Natural killer cell (primary cell): ENCODE measurements at regions not wholly inside any gene's neighbourhood (a gene's known extent, or its start where the extent isn't known, plus 50 kb on each side); places are given as distances from the start of the nearest gene placed in this dataset.
"Not testable (repeated sequence)": the region's sequence is repeated elsewhere in the genome, so short reads cannot be mapped to it uniquely, and the experiment has no call there.

Experiments
- ATAC-seq, 3 donors: fragments of 150-1000 bp in 2 of 3; fragments of 200-7000 bp in 1 of 3; cut with Tn5 transposase; 1 replicate in 1 of 3; 2 replicates in 2 of 3; pipeline ENCODE4 v1.10.0; 2021; ENCODE audit warnings: mild to moderate bottlenecking in 2 of 3, moderate library complexity in 2 of 3
- DNase-seq, 2 donors: peaks; one replicate each; pipeline versions ENCODE4 v3.0.0 to v3.0.0-alpha.2; 2013 to 2021; ENCODE audit warnings: mixed read lengths in 1 of 2
- H3K27ac ChIP-seq: one replicate; pipeline ENCODE4 v1.5.1; 2013; ENCODE audit warnings: mild to moderate bottlenecking, low read length
- H3K27me3 ChIP-seq: one replicate; pipeline ENCODE4 v1.6.1; 2013; ENCODE audit warnings: low read length; ENCODE audit not compliant: control insufficient read depth, insufficient read depth
- H3K36me3 ChIP-seq: one replicate; pipeline ENCODE4 v1.6.1; 2013; ENCODE audit warnings: low read length; ENCODE audit not compliant: control insufficient read depth, insufficient read depth
- H3K4me1 ChIP-seq: one replicate; pipeline ENCODE4 v1.6.1; 2013; ENCODE audit warnings: low read length; ENCODE audit not compliant: control insufficient read depth, insufficient read depth
- H3K4me3 ChIP-seq: one replicate; pipeline ENCODE4 v1.5.1; 2013; ENCODE audit warnings: low read length
- H3K9me3 ChIP-seq: one replicate; pipeline ENCODE4 v1.6.1; 2013; ENCODE audit warnings: low read length; ENCODE audit not compliant: control insufficient read depth, insufficient read depth
- H3K27ac Mint-ChIP-seq, 2 donors: one replicate each; pipeline ENCODE4 v1.8.0; 2022; ENCODE audit warnings: mild to moderate bottlenecking in 2 of 2, mixed read lengths in 2 of 2, moderate library complexity in 1 of 2
- H3K27me3 Mint-ChIP-seq, 2 donors: one replicate each; pipeline ENCODE4 v1.8.0; 2022; ENCODE audit warnings: low read depth in 2 of 2, mixed read lengths in 2 of 2
- H3K36me3 Mint-ChIP-seq: one replicate; pipeline ENCODE4 v1.8.0; 2022; ENCODE audit warnings: mixed read lengths
- H3K4me1 Mint-ChIP-seq, 2 donors: one replicate each; pipeline ENCODE4 v1.8.0; 2022; ENCODE audit warnings: mixed read lengths in 2 of 2
- H3K4me3 Mint-ChIP-seq: one replicate; pipeline ENCODE4 v1.8.0; 2022; ENCODE audit warnings: mild to moderate bottlenecking, moderate library complexity, mixed read lengths
- H3K9me3 Mint-ChIP-seq, 2 donors: one replicate each; pipeline ENCODE4 v1.8.0; 2022; ENCODE audit warnings: mixed read lengths in 2 of 2
- WGBS: methylation state at CpG from one replicate; pipeline ENCODE4 v1.1.7; 2013; ENCODE audit warnings: missing lambda C conversion rate; ENCODE audit not compliant: insufficient coverage; 5-methylcytosine and 5-hydroxymethylcytosine counted together
- intact Hi-C: fragments of 100-400 bp; cut with micrococcal nuclease; formaldehyde crosslinking; loops from one replicate; pipeline ENCODE4 v1.14.2; 2022
- TF ChIP-seq, protein P1 (sequence below): fragments of 200-600 bp; IDR thresholded peaks from one replicate; pipeline ENCODE4 v1.8.0; 2022; ENCODE audit warnings: antibody characterized with exemption

- H3K27me3 Mint-ChIP-seq = peaks cover 5 to 46% of the 10 kb centered on the region in 2 donors
- intact Hi-C loops = loop anchor here (2.0 kb wide), 1 partner anchor 130 kb away; no protein-coding TSS in a partner anchor
- 45% methylated on average over 11 of the region's 11 CpGs for WGBS
These were observed 89.3 kb upstream of the C2CD4B start for GRCh38 chr15:62254137-62254934.

DNA sequence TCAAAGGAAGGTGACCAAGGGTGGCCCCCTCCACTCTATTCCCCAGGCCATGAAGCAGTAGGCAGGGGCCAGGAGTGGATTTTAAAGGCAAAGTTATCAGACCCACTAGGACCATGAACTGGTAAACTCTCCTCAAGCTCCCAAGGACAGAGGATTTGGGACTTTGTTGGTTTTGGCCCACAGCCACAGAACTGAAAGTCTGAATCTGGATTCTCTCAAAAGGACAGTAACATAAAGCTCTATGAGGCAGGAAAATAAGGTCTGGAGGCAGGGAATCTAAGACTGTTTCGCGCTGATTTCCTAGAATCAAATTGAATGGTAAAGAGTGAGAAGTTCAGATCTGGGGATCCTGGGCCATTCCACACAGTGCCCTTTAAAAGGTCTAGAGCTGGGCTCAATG is 91.3 kb upstream of the C2CD4B start:
- H3K4me1 ChIP-seq, DNase-seq, H3K27ac Mint-ChIP-seq, H3K27me3 ChIP-seq, H3K4me1 Mint-ChIP-seq, intact Hi-C loops, H3K9me3 Mint-ChIP-seq, H3K9me3 ChIP-seq, H3K27ac ChIP-seq, ATAC-seq, H3K4me3 ChIP-seq, H3K36me3 Mint-ChIP-seq, H3K4me3 Mint-ChIP-seq, H3K36me3 ChIP-seq: not testable (repeated sequence)
- H3K27me3 Mint-ChIP-seq = peaks cover 11 to 42% of the 10 kb centered on the region in 2 donors
- WGBS = 98% methylated on average over 2 of the region's 2 CpGs

More at GRCh38 chr15:62254137-62254934, 89.3 kb upstream of the C2CD4B start:
- H3K36me3 ChIP-seq = no peaks in the 10 kb centered on the region
- no peak overlapping the region for H3K27ac Mint-ChIP-seq
- no peaks in the 10 kb centered on the region for H3K4me1 ChIP-seq
- ATAC-seq = peak in 1 of 3 donors; percentile 67
- peaks cover 0 to 8% of the 10 kb centered on the region in 2 donors for H3K4me1 Mint-ChIP-seq
- H3K36me3 Mint-ChIP-seq = no peaks in the 10 kb centered on the region
- DNase-seq = peak; percentile 31 to 68
- TF ChIP-seq, protein P1, sequence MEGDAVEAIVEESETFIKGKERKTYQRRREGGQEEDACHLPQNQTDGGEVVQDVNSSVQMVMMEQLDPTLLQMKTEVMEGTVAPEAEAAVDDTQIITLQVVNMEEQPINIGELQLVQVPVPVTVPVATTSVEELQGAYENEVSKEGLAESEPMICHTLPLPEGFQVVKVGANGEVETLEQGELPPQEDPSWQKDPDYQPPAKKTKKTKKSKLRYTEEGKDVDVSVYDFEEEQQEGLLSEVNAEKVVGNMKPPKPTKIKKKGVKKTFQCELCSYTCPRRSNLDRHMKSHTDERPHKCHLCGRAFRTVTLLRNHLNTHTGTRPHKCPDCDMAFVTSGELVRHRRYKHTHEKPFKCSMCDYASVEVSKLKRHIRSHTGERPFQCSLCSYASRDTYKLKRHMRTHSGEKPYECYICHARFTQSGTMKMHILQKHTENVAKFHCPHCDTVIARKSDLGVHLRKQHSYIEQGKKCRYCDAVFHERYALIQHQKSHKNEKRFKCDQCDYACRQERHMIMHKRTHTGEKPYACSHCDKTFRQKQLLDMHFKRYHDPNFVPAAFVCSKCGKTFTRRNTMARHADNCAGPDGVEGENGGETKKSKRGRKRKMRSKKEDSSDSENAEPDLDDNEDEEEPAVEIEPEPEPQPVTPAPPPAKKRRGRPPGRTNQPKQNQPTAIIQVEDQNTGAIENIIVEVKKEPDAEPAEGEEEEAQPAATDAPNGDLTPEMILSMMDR = peak; percentile 36
- no peaks in the 10 kb centered on the region for H3K9me3 ChIP-seq
- H3K4me3 Mint-ChIP-seq = no peak overlapping the region
- no peaks in the 10 kb centered on the region for H3K27me3 ChIP-seq
- H3K9me3 Mint-ChIP-seq = no peaks in the 10 kb centered on the region
- H3K4me3 ChIP-seq = no peak overlapping the region
- no peak overlapping the region for H3K27ac ChIP-seq

DNA sequence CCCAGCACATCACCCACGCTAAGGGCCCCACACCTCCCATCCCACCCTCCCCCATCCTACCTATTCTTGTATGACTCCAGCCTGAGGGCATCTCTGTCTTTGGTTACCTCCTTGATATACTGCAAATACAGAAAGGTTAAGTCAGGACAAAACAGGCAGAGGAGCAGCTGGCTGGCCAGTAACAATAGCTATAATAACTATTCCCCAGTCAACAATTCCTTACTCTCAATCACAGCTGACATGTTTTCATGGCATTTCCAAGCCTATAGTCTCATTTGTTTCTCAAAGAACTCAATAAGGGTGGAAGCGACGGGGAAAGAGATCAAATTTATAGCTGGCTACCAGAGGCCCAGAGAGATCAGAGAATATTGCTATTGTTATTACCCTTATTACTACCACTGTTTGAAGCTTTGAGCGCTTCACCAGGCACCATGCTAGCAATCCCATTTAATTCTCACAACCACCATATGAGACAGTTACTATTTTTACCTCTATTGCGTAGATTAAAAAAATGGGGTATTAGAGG is 93.0 kb upstream of the C2CD4B start:
- no peaks in the 10 kb centered on the region for H3K4me1 ChIP-seq
- H3K27me3 Mint-ChIP-seq = peaks cover 14 to 29% of the 10 kb centered on the region in 2 donors
- no peaks in the 10 kb centered on the region for H3K27me3 ChIP-seq
- no peak overlapping the region for H3K4me3 ChIP-seq
- H3K4me3 Mint-ChIP-seq = no peak overlapping the region
- H3K4me1 Mint-ChIP-seq = peaks cover 0 to 8% of the 10 kb centered on the region in 2 donors
- no peak overlapping the region for H3K27ac ChIP-seq
- intact Hi-C loops = no loop called here
- DNase-seq = no peak
- H3K9me3 ChIP-seq = peaks cover 13% of the 10 kb centered on the region
- H3K36me3 Mint-ChIP-seq = no peaks in the 10 kb centered on the region
- TF ChIP-seq, protein P1 = no peak
- H3K27ac Mint-ChIP-seq = no peak overlapping the region
- ATAC-seq = no peak
- H3K36me3 ChIP-seq = no peaks in the 10 kb centered on the region
- peaks cover 4 to 11% of the 10 kb centered on the region in 2 donors for H3K9me3 Mint-ChIP-seq
- 90% methylated on average over 4 of the region's 5 CpGs for WGBS

DNA sequence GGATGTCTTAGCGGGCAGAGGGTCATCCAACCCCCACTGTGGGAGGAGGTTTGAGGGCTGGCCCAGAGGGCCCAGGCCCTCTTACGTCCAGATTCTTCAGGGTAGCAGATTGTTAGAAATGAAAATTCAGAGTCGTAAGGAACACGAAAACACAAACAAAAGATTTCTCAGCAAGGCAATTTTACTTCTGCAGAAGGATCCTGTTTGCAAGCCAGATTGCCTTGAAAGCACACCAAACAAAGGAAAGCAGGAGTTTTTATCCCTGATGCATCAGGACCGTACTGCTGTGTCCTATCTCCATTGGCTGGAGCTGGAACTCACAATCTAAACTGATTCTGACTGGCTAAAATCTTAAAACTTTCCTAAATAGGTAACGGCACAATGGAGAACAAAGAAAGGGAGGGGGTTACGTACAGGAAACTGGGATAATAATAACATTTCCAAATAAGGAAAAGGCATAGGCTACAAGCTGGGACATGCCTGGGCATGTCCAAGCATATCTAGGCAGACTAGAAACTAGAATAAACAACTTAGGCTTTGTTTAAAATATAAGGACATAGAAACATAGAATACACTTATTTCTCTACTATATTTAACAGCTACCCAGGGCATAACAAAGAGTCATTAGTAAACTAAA is 97.3 kb upstream of the C2CD4B start:
- Histone ChIP-seq H3K4me3 (no peak overlapping the region), H3K27me3 (no peaks in the 10 kb centered on the region), H3K9me3 (peaks cover 17% of the 10 kb centered on the region), H3K4me1 (no peaks in the 10 kb centered on the region), H3K27ac (no peak overlapping the region), H3K36me3 (no peaks in the 10 kb centered on the region)
- ATAC-seq = no peak
- no peak for DNase-seq
- no peak overlapping the region for H3K4me3 Mint-ChIP-seq
- H3K36me3 Mint-ChIP-seq = no peaks in the 10 kb centered on the region
- H3K27me3 Mint-ChIP-seq = peaks cover 8 to 9% of the 10 kb centered on the region in 2 donors
- no peaks in the 10 kb centered on the region for H3K4me1 Mint-ChIP-seq
- TF ChIP-seq, protein P1 = no peak
- intact Hi-C loops = no loop called here
- 89% methylated on average over 7 of the region's 7 CpGs for WGBS
- H3K9me3 Mint-ChIP-seq = peaks cover 7 to 14% of the 10 kb centered on the region in 2 donors
- no peak overlapping the region for H3K27ac Mint-ChIP-seq
